B cell (primary cell): ENCODE measurements at regions not wholly inside any gene's neighbourhood (a gene's known extent, or its start where the extent isn't known, plus 50 kb on each side); places are given as distances from the start of the nearest gene placed in this dataset.

Experiments used
- ATAC-seq: fragments of 200-7000 bp; cut with Tn5 transposase; one replicate; pipeline ENCODE4 v1.10.0; 2021; ENCODE audit warnings: low read depth, mild to moderate bottlenecking, moderate number of reproducible peaks, moderate library complexity
- CTCF ChIA-PET: fragments of 350-600 bp; sonication (Branson Sonifier 250); formaldehyde crosslinking; loops from one replicate; lab custom pipeline; 2021; ENCODE audit warnings: antibody characterized with exemption, inconsistent platforms; lab: Charles Lee
- POLR2A ChIA-PET: fragments of 350-600 bp; sonication (Branson Sonifier 250); formaldehyde crosslinking; loops from one replicate; lab custom pipeline; 2021; ENCODE audit warnings: antibody characterized with exemption; lab: Charles Lee
- DNase-seq: peaks from one replicate; pipeline ENCODE4 v3.0.0; 2013
- H2AFZ ChIP-seq: 2 replicates; pipeline ENCODE4 v1.6.1; 2012; ENCODE audit warnings: mild to moderate bottlenecking, low read depth, low read length; ENCODE audit not compliant: insufficient read depth, poor library complexity, severe bottlenecking
- H3K27ac ChIP-seq, 2 donors: 1 replicate in 1 of 2; 2 replicates in 1 of 2; pipeline ENCODE4 v1.5.1; 2012 to 2013; ENCODE audit warnings: low read length in 2 of 2, mild to moderate bottlenecking in 2 of 2, moderate library complexity in 1 of 2
- H3K27me3 ChIP-seq, 4 experiments: fragments of 200-600 bp in 1 of 4; sonication (generic) in 1 of 4; replicated peaks in 1 of 4; 1 replicate in 2 of 4; 2 replicates in 2 of 4; pipeline versions ENCODE4 v1.6.1 to v1.7.0; 2013 to 2016; ENCODE audit warnings: low read length in 3 of 4, mild to moderate bottlenecking in 2 of 4, mixed read lengths in 1 of 4, moderate library complexity in 1 of 4; ENCODE audit not compliant: insufficient read depth in 4 of 4, control insufficient read depth in 3 of 4; ENCODE audit errors: control extremely low read depth in 1 of 4
- H3K36me3 ChIP-seq, 2 experiments: replicated peaks in 1 of 2; 1 replicate in 1 of 2; 2 replicates in 1 of 2; pipeline versions ENCODE4 v1.6.1 to v1.7.1; 2013; ENCODE audit warnings: low read length in 1 of 2; ENCODE audit not compliant: insufficient read depth in 2 of 2, control insufficient read depth in 1 of 2; ENCODE audit errors: control extremely low read depth in 1 of 2, extremely low read depth in 1 of 2
- H3K4me1 ChIP-seq, 2 donors: fragments of 200-600 bp in 1 of 2; sonication (generic) in 1 of 2; 1 replicate in 1 of 2; 2 replicates in 1 of 2; pipeline versions ENCODE4 v1.5.1 to v1.6.1; 2013 to 2017; ENCODE audit warnings: low read length in 2 of 2; ENCODE audit not compliant: control insufficient read depth in 2 of 2, insufficient read depth in 2 of 2
- H3K4me2 ChIP-seq: replicated peaks from 2 replicates; pipeline ENCODE3; 2012; ENCODE audit warnings: mild to moderate bottlenecking, low read depth, low read length; ENCODE audit not compliant: poor library complexity, severe bottlenecking
- H3K4me3 ChIP-seq, 5 experiments: fragments of 200-600 bp in 1 of 5; sonication (generic) in 1 of 5; 1 replicate in 3 of 5; 2 replicates in 2 of 5; pipeline versions ENCODE4 v1.5.1 to v1.7.0; 2011 to 2016; ENCODE audit warnings: low read length in 4 of 5, mild to moderate bottlenecking in 4 of 5, low read depth in 2 of 5, control low read depth in 1 of 5, moderate library complexity in 1 of 5; ENCODE audit not compliant: insufficient read depth in 1 of 5; ENCODE audit errors: control extremely low read depth in 1 of 5, extremely low read depth in 1 of 5
- H3K79me2 ChIP-seq: fragments of 200-600 bp; sonication (generic); one replicate; pipeline ENCODE4 v1.6.0; 2016; ENCODE audit warnings: low read length; ENCODE audit not compliant: control insufficient read depth, insufficient read depth
- H3K9ac ChIP-seq: fragments of 200-600 bp; sonication (generic); 2 replicates; pipeline ENCODE4 v1.6.1; 2017; ENCODE audit warnings: mild to moderate bottlenecking, low read length, moderate library complexity
- H3K9me3 ChIP-seq, 3 donors: one replicate each; pipeline versions ENCODE4 v1.6.1 to v1.7.1; 2013; ENCODE audit warnings: low read length in 2 of 3; ENCODE audit not compliant: control insufficient read depth in 2 of 3, insufficient read depth in 1 of 3; ENCODE audit errors: control extremely low read depth in 1 of 3
- H4K20me1 ChIP-seq: 2 replicates; pipeline ENCODE4 v1.6.0; 2012; ENCODE audit warnings: mild to moderate bottlenecking, low read length; ENCODE audit not compliant: insufficient read depth, control insufficient read depth, poor library complexity, severe bottlenecking
- H3K27ac Mint-ChIP-seq: one replicate; pipeline ENCODE4 v1.8.0; 2021; ENCODE audit warnings: mixed read lengths
- H3K27me3 Mint-ChIP-seq: one replicate; pipeline ENCODE4 v1.8.0; 2021; ENCODE audit warnings: mixed read lengths
- H3K4me1 Mint-ChIP-seq: one replicate; pipeline ENCODE4 v1.8.0; 2021; ENCODE audit warnings: mixed read lengths
- H3K4me3 Mint-ChIP-seq: one replicate; pipeline ENCODE4 v1.8.0; 2021; ENCODE audit warnings: mixed read lengths
- H3K9me3 Mint-ChIP-seq: one replicate; pipeline ENCODE4 v1.8.0; 2022; ENCODE audit warnings: mixed read lengths; ENCODE audit not compliant: insufficient read depth
- CTCF ChIP-seq: fragments of 200-600 bp; IDR thresholded peaks from one replicate; pipeline ENCODE4 v1.8.0; 2022; ENCODE audit warnings: antibody characterized with exemption, mild to moderate bottlenecking
- EZH2 ChIP-seq: IDR thresholded peaks from 2 replicates; pipeline ENCODE4 v1.6.1; 2012; ENCODE audit warnings: borderline replicate concordance, low read depth, mild to moderate bottlenecking, moderate library complexity, low read length; ENCODE audit not compliant: insufficient read depth, poor library complexity, severe bottlenecking
- WGBS: methylation state at CpG from one replicate; pipeline ENCODE4 v1.1.5; 2013; ENCODE audit warnings: missing lambda C conversion rate; ENCODE audit not compliant: insufficient coverage; 5-methylcytosine and 5-hydroxymethylcytosine counted together
- intact Hi-C: fragments of 100-400 bp; cut with micrococcal nuclease; formaldehyde crosslinking; loops from one replicate; pipeline ENCODE4 v1.10.0; 2022

DNA sequence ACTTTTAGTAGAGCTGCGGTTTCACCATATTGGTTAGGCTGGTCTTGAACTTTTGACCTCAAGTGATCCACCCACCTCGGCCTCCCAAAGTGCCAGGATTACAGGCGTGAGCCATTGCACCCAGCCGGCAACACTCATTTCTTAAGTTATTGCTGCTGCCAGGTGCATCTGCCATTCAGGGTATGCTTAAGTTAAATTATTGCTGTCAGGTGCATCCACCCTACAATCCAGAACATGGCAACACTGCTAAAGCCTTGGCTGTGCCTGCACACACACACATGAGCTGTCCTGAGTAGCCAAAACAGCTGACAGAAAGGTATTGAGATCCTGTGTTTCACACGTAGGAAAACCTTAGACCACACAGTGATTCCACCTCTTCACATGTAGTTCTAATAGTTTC is 148.2 kb downstream of the FAM161A start:
- H3K9ac ChIP-seq, result no peak overlapping the region
- no peaks in the 10 kb centered on the region for H4K20me1 ChIP-seq
- no peak for ATAC-seq
- TF ChIP-seq EZH2, result no peak
- no peak for TF ChIP-seq CTCF
- WGBS, result 92% methylated on average over 1 of the region's 5 CpGs
- peaks cover 0 to 3% (median 0%) of the 10 kb centered on the region in 4 experiments for H3K27me3 ChIP-seq
- no peak overlapping the region for H3K4me3 Mint-ChIP-seq
- intact Hi-C loops, result no loop called here
- CTCF ChIA-PET, result no interaction called here
- no peak overlapping the region for H3K27ac ChIP-seq
- no peaks in the 10 kb centered on the region for H3K27me3 Mint-ChIP-seq
- H3K9me3 Mint-ChIP-seq, result no peaks in the 10 kb centered on the region
- no peak overlapping the region for H3K4me2 ChIP-seq
- peaks cover 7% of the 10 kb centered on the region for H3K4me1 Mint-ChIP-seq
- no peaks in the 10 kb centered on the region for H3K79me2 ChIP-seq
- DNase-seq, result no peak
- H2AFZ ChIP-seq, result no peak overlapping the region
- no peak overlapping the region for H3K27ac Mint-ChIP-seq
- no peaks in the 10 kb centered on the region for H3K9me3 ChIP-seq
- no peaks in the 10 kb centered on the region for H3K36me3 ChIP-seq
- H3K4me3 ChIP-seq, result no peak overlapping the region
- H3K4me1 ChIP-seq, result no peaks in the 10 kb centered on the region
- POLR2A ChIA-PET, result no interaction called here

GRCh38 chr2:61704364-61704763 is 149.5 kb downstream of the FAM161A start:
- H3K9me3 Mint-ChIP-seq, result no peaks in the 10 kb centered on the region
- H3K4me2 ChIP-seq, result no peak overlapping the region
- no peak overlapping the region for H2AFZ ChIP-seq

More at GRCh38 chr2:61704364-61704763, 149.5 kb downstream of the FAM161A start:
- no peak for ATAC-seq
- intact Hi-C loops, result no loop called here
- 100% methylated on average over 1 of the region's 2 CpGs for WGBS
- Histone ChIP-seq H3K79me2 (no peaks in the 10 kb centered on the region), H3K27ac (no peak overlapping the region), H3K4me1 (no peaks in the 10 kb centered on the region), H3K9me3 (no peaks in the 10 kb centered on the region), H4K20me1 (no peaks in the 10 kb centered on the region), H3K27me3 (peaks cover 0 to 3% (median 0%) of the 10 kb centered on the region in 4 experiments), H3K4me3 (no peak overlapping the region), H3K36me3 (no peaks in the 10 kb centered on the region), H3K9ac (no peak overlapping the region)
- no peaks in the 10 kb centered on the region for H3K27me3 Mint-ChIP-seq
- ChIA-PET POLR2A (no interaction called here), CTCF (interaction anchor here (0.7 kb wide), 1 partner anchor 273 kb away, joined by 3 read pairs; no protein-coding TSS in a partner anchor)
- no peak overlapping the region for H3K4me3 Mint-ChIP-seq
- no peak for DNase-seq
- H3K4me1 Mint-ChIP-seq, result peaks cover 7% of the 10 kb centered on the region
- TF ChIP-seq CTCF (no peak), EZH2 (no peak)
- no peak overlapping the region for H3K27ac Mint-ChIP-seq
